ENCODE measurements at regions not wholly inside any gene's neighbourhood (a gene's known extent, or its start where the extent isn't known, plus 50 kb on each side); places are given as distances from the start of the nearest gene placed in this dataset.

DNA sequence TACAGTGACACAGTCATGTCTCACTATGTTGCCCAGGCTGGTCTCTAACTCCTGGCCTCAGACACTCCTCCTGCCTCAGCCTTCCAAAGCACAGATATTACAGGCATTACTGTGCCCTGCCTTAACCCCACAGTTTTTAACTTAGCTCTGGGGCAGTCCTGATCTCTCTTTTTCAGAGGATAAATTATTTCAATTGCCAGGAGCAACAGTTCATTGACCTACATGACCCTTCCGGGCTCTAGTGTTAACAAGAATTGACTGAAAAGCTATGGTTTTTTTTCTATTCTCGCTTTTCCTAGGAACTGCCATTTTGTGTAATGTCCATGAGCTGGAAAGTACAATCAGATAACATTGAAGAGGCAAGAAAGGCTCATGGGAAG lies 92.8 kb downstream of the HNRNPLL start:
- no peak for DNase-seq

DNA sequence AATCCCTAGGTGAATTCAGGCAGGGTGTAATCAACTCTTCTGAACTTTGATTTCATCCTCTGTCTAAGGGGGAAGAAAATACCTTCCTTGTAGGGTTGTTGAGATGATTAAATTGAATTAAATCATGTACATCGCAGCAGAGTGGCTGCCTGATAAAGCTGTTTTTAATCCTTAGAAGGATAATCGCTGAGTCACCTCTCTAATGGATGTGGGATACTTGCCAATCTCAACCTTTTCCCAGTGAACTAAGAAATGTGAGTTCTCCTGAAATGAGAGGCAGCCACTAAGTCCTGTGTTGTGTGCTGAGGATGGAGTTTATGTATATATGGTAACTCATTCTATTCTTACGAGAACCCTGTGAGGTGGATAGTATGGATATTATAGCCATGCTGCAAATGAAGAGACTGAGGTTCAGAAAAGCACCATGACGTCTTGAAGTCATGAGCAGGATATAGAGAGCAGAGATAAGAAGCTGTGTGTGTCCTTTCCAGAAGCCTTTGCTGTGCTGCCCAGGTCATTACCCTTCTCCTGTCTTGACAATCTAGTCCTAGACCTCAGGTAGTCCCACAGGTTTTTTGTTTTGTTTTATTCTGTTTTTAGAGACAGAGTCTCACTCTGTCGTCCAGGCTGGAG lies 93.3 kb downstream of the HNRNPLL start:
- no peak for DNase-seq

DNA sequence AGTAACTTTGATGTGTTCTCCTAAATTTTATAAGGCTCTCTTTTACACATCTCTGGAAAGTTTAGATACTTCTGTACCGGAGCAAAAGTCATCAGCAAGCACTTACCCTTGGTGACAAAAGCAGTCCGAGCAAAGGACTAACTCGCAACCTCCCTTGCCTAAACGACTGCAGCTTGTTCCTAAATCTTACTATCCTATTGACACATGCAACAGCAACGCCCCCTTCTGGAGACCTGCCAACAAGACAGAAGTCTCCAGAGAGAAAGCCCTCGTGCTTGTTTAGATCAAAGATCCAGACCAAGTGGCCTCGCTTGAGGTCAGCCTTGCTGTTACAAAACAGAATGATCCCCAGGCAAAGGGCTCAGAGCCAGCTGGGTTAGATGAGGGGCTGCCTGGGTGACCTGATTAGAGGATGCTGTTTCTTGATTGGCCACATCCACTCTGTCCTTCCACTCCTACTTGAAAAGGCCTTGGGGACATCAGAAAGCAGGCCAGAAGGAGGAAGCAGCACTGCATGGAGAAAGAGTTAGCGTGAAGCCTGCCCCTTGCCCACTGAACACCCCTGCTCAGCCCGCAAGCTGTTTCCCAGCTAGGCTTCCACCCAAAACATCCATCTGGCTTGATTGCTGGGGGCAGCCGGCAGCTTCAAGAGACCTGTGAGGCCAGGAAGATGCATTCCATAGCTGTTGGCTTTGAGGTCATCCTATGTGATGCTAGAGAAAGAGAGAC lies 94.3 kb downstream of the HNRNPLL start:
- DNase-seq, result peak; percentile 71

DNA sequence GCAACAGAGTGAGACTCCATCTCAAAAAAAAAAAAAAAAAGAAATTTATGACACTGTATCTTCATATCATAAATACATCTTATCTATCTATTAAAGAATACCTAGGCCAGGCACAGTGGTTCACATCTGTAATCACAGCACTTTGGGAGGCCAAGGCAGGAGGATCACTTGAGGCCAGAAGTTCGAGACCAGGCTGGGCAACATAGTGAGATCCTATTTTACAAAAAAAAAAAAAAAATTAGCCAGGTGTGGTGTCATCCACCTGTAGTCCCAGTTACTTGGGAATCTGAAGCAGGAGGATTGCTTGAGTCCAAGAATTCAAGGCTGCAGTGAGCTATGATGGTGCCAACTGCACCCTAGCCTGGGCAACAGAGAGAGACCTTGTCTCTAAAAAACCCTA lies 95.0 kb downstream of the HNRNPLL start:
- DNase-seq, result no peak

- peak; percentile 46 for DNase-seq
Observed at GRCh38 chr2:38505779-38506178, 96.9 kb downstream of the HNRNPLL start.

- no peak for DNase-seq
Observed at GRCh38 chr2:38504169-38504568, 98.6 kb downstream of the HNRNPLL start.

DNA sequence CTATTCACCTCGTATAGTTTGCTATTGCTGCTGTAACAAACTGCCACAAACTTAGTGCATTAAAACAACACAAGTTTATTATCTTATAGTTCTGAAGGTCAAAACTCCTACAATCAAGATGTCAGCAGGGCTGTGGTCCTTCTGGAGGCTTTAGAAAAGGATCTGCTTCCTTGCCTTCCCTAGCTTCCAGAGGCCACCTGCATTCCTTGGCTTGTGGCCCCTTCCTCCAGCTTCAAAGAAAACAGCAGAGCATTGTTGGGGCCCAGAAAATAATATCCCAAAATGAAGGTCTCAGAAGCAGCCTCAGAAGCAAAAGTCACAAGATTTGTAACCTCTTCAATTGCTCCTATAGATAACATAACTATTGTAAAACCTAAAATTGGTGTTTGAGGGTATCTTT lies 100.6 kb downstream of the HNRNPLL start:
- no peak for DNase-seq

DNA sequence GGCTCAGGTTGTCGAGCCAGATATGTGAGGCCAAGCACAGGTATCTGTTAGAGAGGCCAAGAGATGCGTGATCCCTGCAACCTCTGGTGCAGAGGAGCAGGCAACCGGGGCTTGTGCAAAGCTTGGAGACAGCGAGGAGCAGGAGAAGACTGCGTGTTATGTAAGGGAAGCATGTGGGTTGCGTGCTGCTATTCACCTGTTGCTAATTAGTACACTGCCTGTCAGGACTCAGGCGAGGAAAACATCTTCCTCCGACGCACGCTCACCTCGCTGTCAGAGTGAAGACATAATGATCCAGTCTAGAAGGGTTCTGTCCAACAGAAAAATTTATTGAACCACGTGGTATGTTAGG lies 102.5 kb downstream of the HNRNPLL start:
- DNase-seq, result no peak

- peak; percentile 81 for DNase-seq
Observed at GRCh38 chr2:38499548-38500282, 103.0 kb downstream of the HNRNPLL start.

GRCh38 chr2:38498045-38498481 lies 104.7 kb downstream of the HNRNPLL start:
- DNase-seq, result peak; percentile 67

DNA sequence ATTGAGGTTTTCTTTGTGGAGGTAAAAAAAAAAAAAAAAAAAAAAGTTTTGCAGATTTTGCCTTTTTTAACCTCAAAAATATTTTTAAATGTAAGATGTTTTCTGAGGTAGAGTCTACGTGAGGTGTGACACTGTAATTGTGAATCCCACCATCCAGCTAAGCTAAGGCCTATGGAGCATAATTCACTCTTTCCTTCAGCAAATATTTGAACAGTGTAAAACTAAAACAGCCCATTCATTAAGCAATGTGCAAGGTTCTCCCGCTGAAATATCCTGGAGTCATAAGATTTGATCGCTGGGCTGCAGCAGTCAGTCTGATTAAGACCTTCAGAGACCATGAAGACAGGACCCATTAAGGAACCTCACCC lies 105.1 kb downstream of the HNRNPLL start:
- no peak for DNase-seq

DNA sequence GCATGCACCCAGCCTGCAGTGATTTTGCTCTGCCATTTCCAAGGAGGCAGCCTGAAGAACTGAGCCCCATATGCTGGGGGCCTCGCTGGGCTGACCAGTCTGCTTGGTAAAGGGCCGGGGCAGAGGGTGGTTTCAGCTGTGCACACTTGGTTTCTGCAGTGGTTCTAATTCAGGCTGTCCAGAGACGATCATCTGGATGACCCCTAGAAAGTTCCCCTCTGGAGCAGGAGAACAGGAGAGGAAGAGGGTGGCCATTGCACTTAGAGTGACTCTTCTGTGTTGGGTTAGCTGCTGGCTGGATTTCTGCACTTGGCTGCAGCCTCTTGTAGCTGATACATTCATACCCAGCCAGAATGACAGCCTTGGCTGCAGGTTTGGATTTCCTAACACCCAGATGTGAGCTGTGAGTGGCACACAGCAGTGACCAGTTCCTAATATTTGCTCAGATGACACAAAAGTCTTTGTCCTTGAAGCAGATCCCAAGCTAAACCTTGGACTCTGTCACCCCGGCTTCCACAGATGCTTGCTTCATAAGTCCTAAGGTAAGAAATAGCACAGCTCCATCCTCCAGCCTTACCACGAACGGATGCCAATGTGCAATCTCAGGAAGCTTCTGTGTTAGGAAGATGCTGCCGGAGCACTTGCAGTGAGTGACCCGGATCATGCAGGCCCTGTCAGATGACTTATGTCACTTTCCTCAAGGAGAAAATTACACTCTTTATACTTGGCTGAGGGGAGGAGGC lies 105.6 kb downstream of the HNRNPLL start:
- no peak for DNase-seq

- no peak for DNase-seq
Observed at GRCh38 chr2:38495880-38496279, 106.8 kb downstream of the HNRNPLL start.

- no peak for DNase-seq
Observed at GRCh38 chr2:38494394-38494793, 108.3 kb downstream of the HNRNPLL start.

DNA sequence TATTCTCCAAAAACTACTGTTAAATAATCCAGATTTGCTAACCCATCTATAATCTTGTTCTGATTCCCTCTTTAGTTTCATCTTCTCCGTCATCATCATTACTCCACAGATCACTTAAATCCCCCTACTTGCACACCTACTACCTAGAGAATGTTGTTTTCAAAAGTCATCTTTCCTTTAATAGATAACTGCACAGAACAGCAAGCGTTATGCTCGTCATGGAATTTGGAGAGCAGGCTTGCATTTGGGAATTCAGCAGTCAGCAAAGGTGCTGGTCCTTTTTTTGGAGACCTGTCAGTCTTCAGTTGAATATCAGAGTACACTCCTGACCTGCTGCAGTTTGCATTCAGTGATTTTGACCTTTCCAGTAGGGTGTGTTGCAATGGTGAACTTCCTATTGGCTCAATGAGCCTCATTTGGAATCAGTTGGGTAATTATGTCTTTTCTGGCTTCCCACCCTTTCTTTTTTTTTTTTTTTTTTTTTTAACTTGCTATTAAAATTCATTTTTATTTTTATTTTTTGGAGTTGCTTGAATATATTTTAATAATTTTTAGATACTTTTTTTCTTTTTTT lies 110.6 kb downstream of the HNRNPLL start:
- DNase-seq, result no peak

DNA sequence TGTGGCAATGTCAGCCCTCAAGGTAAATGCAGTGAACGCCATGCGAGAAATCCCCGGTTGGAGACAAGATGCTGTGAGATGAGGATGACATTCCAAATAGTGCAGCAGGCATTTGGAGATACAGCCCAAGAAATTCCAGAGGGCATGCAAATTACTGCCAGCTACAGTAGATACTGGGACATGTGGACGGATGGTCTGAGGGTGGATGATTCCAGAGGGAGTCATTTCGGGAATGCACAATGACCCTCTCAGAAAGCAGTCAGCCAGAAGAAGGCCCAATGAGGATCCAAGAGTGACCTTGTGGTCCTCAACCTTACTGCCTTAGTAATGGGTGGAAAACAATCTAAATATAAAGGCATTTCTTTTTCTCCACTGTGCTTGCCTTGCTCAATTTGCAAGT lies 111.3 kb downstream of the HNRNPLL start:
- DNase-seq, result no peak

GRCh38 chr2:38489846-38490245 lies 112.8 kb upstream of the ATL2 start:
- no peak for DNase-seq

- DNase-seq, result no peak
Observed at GRCh38 chr2:38487852-38488251, 110.8 kb upstream of the ATL2 start.

GRCh38 chr2:38486213-38487026 lies 109.3 kb upstream of the ATL2 start:
- no peak for DNase-seq

- no peak for DNase-seq
Observed at GRCh38 chr2:38485734-38486133, 108.7 kb upstream of the ATL2 start.

- no peak for DNase-seq
Observed at GRCh38 chr2:38484957-38485356, 107.9 kb upstream of the ATL2 start.

Data from hindlimb muscle (tissue), 1 donor.